ENCODE measurements at regions not wholly inside any gene's neighbourhood (a gene's known extent, or its start where the extent isn't known, plus 50 kb on each side); places are given as distances from the start of the nearest gene placed in this dataset.
"Not testable (repeated sequence)": the region's sequence is repeated elsewhere in the genome, so short reads cannot be mapped to it uniquely, and the experiment has no call there.

GRCh38 chr22:40094485-40094884, 83.2 kb upstream of the TNRC6B start:
- 2% methylated on average over 1 of the region's 1 CpG for WGBS
- peak in 2 of 9 donors; percentile 18 to 44 for DNase-seq (ENCODE audit: low read depth in 6 of 9, low spot score in 9 of 9)
- no peaks in the 10 kb centered on the region for H3K36me3 ChIP-seq (ENCODE audit: control insufficient read depth in 2 of 2, insufficient read depth in 2 of 2, low read length in 1 of 2)
- H3K9me3 ChIP-seq (ENCODE audit: control insufficient read depth in 2 of 2, insufficient read depth in 1 of 2, low read length in 1 of 2): no peaks in the 10 kb centered on the region
- H3K27ac ChIP-seq (ENCODE audit: low read depth in 1 of 2, low read length in 1 of 2): peak overlapping the region in 1 of 2 donors; percentile 61
- H3K4me3 ChIP-seq (ENCODE audit: low read length in 2 of 2): no peak overlapping the region
- H3K4me1 ChIP-seq (ENCODE audit: control insufficient read depth in 2 of 2, insufficient read depth in 2 of 2, low read length in 2 of 2): peaks cover 2 to 3% of the 10 kb centered on the region in 2 donors
- H3K27me3 ChIP-seq (ENCODE audit: control insufficient read depth in 2 of 2, insufficient read depth in 1 of 2, low read length in 1 of 2): no peaks in the 10 kb centered on the region

- not testable (repeated sequence) for H3K27ac ChIP-seq (ENCODE audit: low read depth in 1 of 2, low read length in 1 of 2); DNase-seq (ENCODE audit: low read depth in 6 of 9, low spot score in 9 of 9); H3K27me3 ChIP-seq (ENCODE audit: control insufficient read depth in 2 of 2, insufficient read depth in 1 of 2, low read length in 1 of 2); H3K36me3 ChIP-seq (ENCODE audit: control insufficient read depth in 2 of 2, insufficient read depth in 2 of 2, low read length in 1 of 2); H3K9me3 ChIP-seq (ENCODE audit: control insufficient read depth in 2 of 2, insufficient read depth in 1 of 2, low read length in 1 of 2); H3K4me1 ChIP-seq (ENCODE audit: control insufficient read depth in 2 of 2, insufficient read depth in 2 of 2, low read length in 2 of 2); H3K4me3 ChIP-seq (ENCODE audit: low read length in 2 of 2)
- WGBS: 96% methylated on average over 7 of the region's 7 CpGs
These were observed 77.8 kb upstream of the TNRC6B start for GRCh38 chr22:40099887-40100286.

- Histone ChIP-seq H3K27ac (ENCODE audit: low read depth in 1 of 2, low read length in 1 of 2) (no peak overlapping the region), H3K27me3 (ENCODE audit: control insufficient read depth in 2 of 2, insufficient read depth in 1 of 2, low read length in 1 of 2) (no peaks in the 10 kb centered on the region), H3K36me3 (ENCODE audit: control insufficient read depth in 2 of 2, insufficient read depth in 2 of 2, low read length in 1 of 2) (no peaks in the 10 kb centered on the region), H3K4me3 (ENCODE audit: low read length in 2 of 2) (no peak overlapping the region), H3K9me3 (ENCODE audit: control insufficient read depth in 2 of 2, insufficient read depth in 1 of 2, low read length in 1 of 2) (no peaks in the 10 kb centered on the region), H3K4me1 (ENCODE audit: control insufficient read depth in 2 of 2, insufficient read depth in 2 of 2, low read length in 2 of 2) (peaks cover 12 to 13% of the 10 kb centered on the region in 2 donors)
- WGBS: 98% methylated on average over 3 of the region's 3 CpGs
- no peak for DNase-seq (ENCODE audit: low read depth in 6 of 9, low spot score in 9 of 9)
These were observed 72.0 kb upstream of the TNRC6B start for GRCh38 chr22:40105755-40106154.

- Histone ChIP-seq H3K4me3 (ENCODE audit: low read length in 2 of 2) (no peak overlapping the region), H3K4me1 (ENCODE audit: control insufficient read depth in 2 of 2, insufficient read depth in 2 of 2, low read length in 2 of 2) (peaks cover 15 to 20% of the 10 kb centered on the region in 2 donors), H3K27ac (ENCODE audit: low read depth in 1 of 2, low read length in 1 of 2) (no peak overlapping the region), H3K27me3 (ENCODE audit: control insufficient read depth in 2 of 2, insufficient read depth in 1 of 2, low read length in 1 of 2) (no peaks in the 10 kb centered on the region), H3K36me3 (ENCODE audit: control insufficient read depth in 2 of 2, insufficient read depth in 2 of 2, low read length in 1 of 2) (no peaks in the 10 kb centered on the region), H3K9me3 (ENCODE audit: control insufficient read depth in 2 of 2, insufficient read depth in 1 of 2, low read length in 1 of 2) (no peaks in the 10 kb centered on the region)
- 3% methylated on average over 1 of the region's 1 CpG for WGBS
- DNase-seq (ENCODE audit: low read depth in 6 of 9, low spot score in 9 of 9): peak in 1 of 9 donors; percentile 37
These were observed 70.5 kb upstream of the TNRC6B start for GRCh38 chr22:40107244-40107643.

GRCh38 chr22:40107851-40108378, 69.8 kb upstream of the TNRC6B start:
- Histone ChIP-seq H3K27me3 (ENCODE audit: control insufficient read depth in 2 of 2, insufficient read depth in 1 of 2, low read length in 1 of 2) (no peaks in the 10 kb centered on the region), H3K36me3 (ENCODE audit: control insufficient read depth in 2 of 2, insufficient read depth in 2 of 2, low read length in 1 of 2) (no peaks in the 10 kb centered on the region), H3K9me3 (ENCODE audit: control insufficient read depth in 2 of 2, insufficient read depth in 1 of 2, low read length in 1 of 2) (no peaks in the 10 kb centered on the region), H3K4me1 (ENCODE audit: control insufficient read depth in 2 of 2, insufficient read depth in 2 of 2, low read length in 2 of 2) (peaks cover 15 to 20% of the 10 kb centered on the region in 2 donors), H3K27ac (ENCODE audit: low read depth in 1 of 2, low read length in 1 of 2) (peak overlapping the region in 1 of 2 donors; percentile 34), H3K4me3 (ENCODE audit: low read length in 2 of 2) (no peak overlapping the region)
- no peak for DNase-seq (ENCODE audit: low read depth in 6 of 9, low spot score in 9 of 9)
- 61% methylated on average over 6 of the region's 6 CpGs for WGBS

- H3K4me3 ChIP-seq (ENCODE audit: low read length in 2 of 2): no peak overlapping the region
- peak overlapping the region in 1 of 2 donors; percentile 34 for H3K27ac ChIP-seq (ENCODE audit: low read depth in 1 of 2, low read length in 1 of 2)
- no peaks in the 10 kb centered on the region for H3K36me3 ChIP-seq (ENCODE audit: control insufficient read depth in 2 of 2, insufficient read depth in 2 of 2, low read length in 1 of 2)
- peaks cover 15 to 21% of the 10 kb centered on the region in 2 donors for H3K4me1 ChIP-seq (ENCODE audit: control insufficient read depth in 2 of 2, insufficient read depth in 2 of 2, low read length in 2 of 2)
- no peak for DNase-seq (ENCODE audit: low read depth in 6 of 9, low spot score in 9 of 9)
- no peaks in the 10 kb centered on the region for H3K9me3 ChIP-seq (ENCODE audit: control insufficient read depth in 2 of 2, insufficient read depth in 1 of 2, low read length in 1 of 2)
- no peaks in the 10 kb centered on the region for H3K27me3 ChIP-seq (ENCODE audit: control insufficient read depth in 2 of 2, insufficient read depth in 1 of 2, low read length in 1 of 2)
These were observed 69.3 kb upstream of the TNRC6B start for GRCh38 chr22:40108396-40108795.

- peaks cover 15 to 24% of the 10 kb centered on the region in 2 donors for H3K4me1 ChIP-seq (ENCODE audit: control insufficient read depth in 2 of 2, insufficient read depth in 2 of 2, low read length in 2 of 2)
- not testable (repeated sequence) for H3K36me3 ChIP-seq (ENCODE audit: control insufficient read depth in 2 of 2, insufficient read depth in 2 of 2, low read length in 1 of 2)
- 90% methylated on average over 5 of the region's 5 CpGs for WGBS
These were observed 68.8 kb upstream of the TNRC6B start for GRCh38 chr22:40108926-40109325.

GRCh38 chr22:40111451-40111850, 66.3 kb upstream of the TNRC6B start:
- WGBS: 90% methylated on average over 2 of the region's 2 CpGs
- H3K4me1 ChIP-seq (ENCODE audit: control insufficient read depth in 2 of 2, insufficient read depth in 2 of 2, low read length in 2 of 2): peaks cover 28 to 45% of the 10 kb centered on the region in 2 donors
- H3K36me3 ChIP-seq (ENCODE audit: control insufficient read depth in 2 of 2, insufficient read depth in 2 of 2, low read length in 1 of 2): no peaks in the 10 kb centered on the region
- no peaks in the 10 kb centered on the region for H3K9me3 ChIP-seq (ENCODE audit: control insufficient read depth in 2 of 2, insufficient read depth in 1 of 2, low read length in 1 of 2)
- H3K4me3 ChIP-seq (ENCODE audit: low read length in 2 of 2): no peak overlapping the region
- no peaks in the 10 kb centered on the region for H3K27me3 ChIP-seq (ENCODE audit: control insufficient read depth in 2 of 2, insufficient read depth in 1 of 2, low read length in 1 of 2)
- no peak overlapping the region for H3K27ac ChIP-seq (ENCODE audit: low read depth in 1 of 2, low read length in 1 of 2)
- no peak for DNase-seq (ENCODE audit: low read depth in 6 of 9, low spot score in 9 of 9)

More at GRCh38 chr22:40108926-40109325, 68.8 kb upstream of the TNRC6B start:
- DNase-seq (ENCODE audit: low read depth in 6 of 9, low spot score in 9 of 9); H3K4me3 ChIP-seq (ENCODE audit: low read length in 2 of 2); H3K9me3 ChIP-seq (ENCODE audit: control insufficient read depth in 2 of 2, insufficient read depth in 1 of 2, low read length in 1 of 2); H3K27ac ChIP-seq (ENCODE audit: low read depth in 1 of 2, low read length in 1 of 2); H3K27me3 ChIP-seq (ENCODE audit: control insufficient read depth in 2 of 2, insufficient read depth in 1 of 2, low read length in 1 of 2): not testable (repeated sequence)

GRCh38 chr22:40112595-40112994, 65.1 kb upstream of the TNRC6B start:
- H3K27me3 ChIP-seq (ENCODE audit: control insufficient read depth in 2 of 2, insufficient read depth in 1 of 2, low read length in 1 of 2): no peaks in the 10 kb centered on the region
- 97% methylated on average over 3 of the region's 3 CpGs for WGBS
- no peaks in the 10 kb centered on the region for H3K9me3 ChIP-seq (ENCODE audit: control insufficient read depth in 2 of 2, insufficient read depth in 1 of 2, low read length in 1 of 2)
- H3K36me3 ChIP-seq (ENCODE audit: control insufficient read depth in 2 of 2, insufficient read depth in 2 of 2, low read length in 1 of 2): no peaks in the 10 kb centered on the region
- no peak overlapping the region for H3K4me3 ChIP-seq (ENCODE audit: low read length in 2 of 2)
- peaks cover 32 to 51% of the 10 kb centered on the region in 2 donors for H3K4me1 ChIP-seq (ENCODE audit: control insufficient read depth in 2 of 2, insufficient read depth in 2 of 2, low read length in 2 of 2)
- no peak for DNase-seq (ENCODE audit: low read depth in 6 of 9, low spot score in 9 of 9)
- H3K27ac ChIP-seq (ENCODE audit: low read depth in 1 of 2, low read length in 1 of 2): no peak overlapping the region
